ENCODE measurements at regions not wholly inside any gene's neighbourhood (a gene's known extent, or its start where the extent isn't known, plus 50 kb on each side); places are given as distances from the start of the nearest gene placed in this dataset.

GRCh38 chr13:59392328-59392727 lies 771.4 kb downstream of the DIAPH3 start:
- intact Hi-C loops (cut with DNase I) = loop anchor here in 1 of 2 donors (5.0 kb wide), 2 partner anchors 285 to 380 kb away; no protein-coding TSS in a partner anchor
- H3K27ac ChIP-seq = no peak overlapping the region

GRCh38 chr13:59394496-59394895 lies 769.2 kb downstream of the DIAPH3 start:
- ATAC-seq (no peak), DNase-seq (no peak)
- Histone ChIP-seq H3K36me3 (ENCODE audit: insufficient read depth in 1 of 2, low read depth in 1 of 2) (no peaks in the 10 kb centered on the region), H3K27me3 (ENCODE audit: insufficient read depth in 3 of 3, low read length in 2 of 3) (no peaks in the 10 kb centered on the region), H3K27ac (no peak overlapping the region), H3K4me3 (no peak overlapping the region), H3K4me1 (peaks cover 4% of the 10 kb centered on the region), H3K9me3 (no peaks in the 10 kb centered on the region)
- 78 to 84% (median 81%) methylated on average over 2 of the region's 2 CpGs for WGBS, 3 donors
- intact Hi-C loops (cut with DNase I) = loop anchor here in 1 of 2 donors (5.0 kb wide), 2 partner anchors 283 to 378 kb away; no protein-coding TSS in a partner anchor
- TF ChIP-seq, protein P1, sequence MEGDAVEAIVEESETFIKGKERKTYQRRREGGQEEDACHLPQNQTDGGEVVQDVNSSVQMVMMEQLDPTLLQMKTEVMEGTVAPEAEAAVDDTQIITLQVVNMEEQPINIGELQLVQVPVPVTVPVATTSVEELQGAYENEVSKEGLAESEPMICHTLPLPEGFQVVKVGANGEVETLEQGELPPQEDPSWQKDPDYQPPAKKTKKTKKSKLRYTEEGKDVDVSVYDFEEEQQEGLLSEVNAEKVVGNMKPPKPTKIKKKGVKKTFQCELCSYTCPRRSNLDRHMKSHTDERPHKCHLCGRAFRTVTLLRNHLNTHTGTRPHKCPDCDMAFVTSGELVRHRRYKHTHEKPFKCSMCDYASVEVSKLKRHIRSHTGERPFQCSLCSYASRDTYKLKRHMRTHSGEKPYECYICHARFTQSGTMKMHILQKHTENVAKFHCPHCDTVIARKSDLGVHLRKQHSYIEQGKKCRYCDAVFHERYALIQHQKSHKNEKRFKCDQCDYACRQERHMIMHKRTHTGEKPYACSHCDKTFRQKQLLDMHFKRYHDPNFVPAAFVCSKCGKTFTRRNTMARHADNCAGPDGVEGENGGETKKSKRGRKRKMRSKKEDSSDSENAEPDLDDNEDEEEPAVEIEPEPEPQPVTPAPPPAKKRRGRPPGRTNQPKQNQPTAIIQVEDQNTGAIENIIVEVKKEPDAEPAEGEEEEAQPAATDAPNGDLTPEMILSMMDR (IDR thresholded peaks at IDR 0.05) = no peak

More at GRCh38 chr13:59392328-59392727, 771.4 kb downstream of the DIAPH3 start:
- Histone ChIP-seq H3K4me1 (peaks cover 4% of the 10 kb centered on the region), H3K9me3 (no peaks in the 10 kb centered on the region), H3K36me3 (ENCODE audit: insufficient read depth in 1 of 2, low read depth in 1 of 2) (no peaks in the 10 kb centered on the region), H3K27me3 (ENCODE audit: insufficient read depth in 3 of 3, low read length in 2 of 3) (no peaks in the 10 kb centered on the region), H3K4me3 (no peak overlapping the region)
- ATAC-seq (no peak), DNase-seq (no peak)
- TF ChIP-seq, protein P1 (IDR thresholded peaks at IDR 0.05) = no peak

DNA sequence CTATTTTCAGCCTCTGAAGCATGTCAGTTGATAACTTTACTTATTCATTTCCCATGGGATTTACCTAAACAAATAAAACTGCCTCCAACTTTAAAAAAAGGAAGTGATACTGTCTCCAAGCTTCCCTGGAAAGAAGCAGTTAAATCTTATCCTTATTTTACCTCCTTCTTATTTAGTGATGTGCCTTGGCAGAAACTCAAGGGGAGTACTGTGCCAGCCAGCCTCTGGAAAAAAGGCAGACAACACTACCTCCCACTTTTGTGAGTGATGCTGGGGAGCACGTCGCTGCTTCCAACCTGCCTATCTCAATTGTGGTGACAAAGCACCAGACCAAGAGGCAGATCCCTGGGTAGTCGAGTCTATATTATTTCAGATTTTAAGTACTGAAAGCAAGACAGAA lies 765.6 kb downstream of the DIAPH3 start:
- no peak for ATAC-seq
- no peaks in the 10 kb centered on the region for H3K4me1 ChIP-seq
- H3K9me3 ChIP-seq = no peaks in the 10 kb centered on the region
- DNase-seq = no peak
- no peak overlapping the region for H3K4me3 ChIP-seq
- TF ChIP-seq, protein P1 (IDR thresholded peaks at IDR 0.05) = no peak
- no peaks in the 10 kb centered on the region for H3K36me3 ChIP-seq (ENCODE audit: insufficient read depth in 1 of 2, low read depth in 1 of 2)
- WGBS, 3 donors = 29 to 38% (median 35%) methylated on average over 3 of the region's 3 CpGs
- no peaks in the 10 kb centered on the region for H3K27me3 ChIP-seq (ENCODE audit: insufficient read depth in 3 of 3, low read length in 2 of 3)
- no peak overlapping the region for H3K27ac ChIP-seq
- intact Hi-C loops (cut with DNase I) = no loop called here

DNA sequence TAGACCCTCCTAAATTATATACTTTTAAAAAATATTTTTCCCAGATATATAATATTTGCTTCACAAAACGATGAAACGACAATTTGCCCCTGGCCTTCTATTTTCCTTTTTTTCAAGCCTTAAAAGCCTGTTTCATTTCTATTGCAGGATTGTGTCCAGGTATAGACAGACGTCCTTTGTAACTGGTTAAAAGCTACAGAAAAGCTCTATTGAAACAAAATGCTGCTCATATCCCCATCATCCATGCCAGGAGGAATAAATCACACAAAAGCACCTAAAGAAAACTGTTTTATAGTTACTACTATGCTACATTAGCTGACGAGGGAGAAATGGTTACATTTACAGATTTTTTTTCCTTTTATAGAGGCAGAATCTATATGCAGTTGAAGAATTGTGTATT lies 765.1 kb downstream of the DIAPH3 start:
- H3K27me3 ChIP-seq (ENCODE audit: insufficient read depth in 3 of 3, low read length in 2 of 3) = no peaks in the 10 kb centered on the region
- H3K4me1 ChIP-seq = no peaks in the 10 kb centered on the region
- H3K9me3 ChIP-seq = no peaks in the 10 kb centered on the region
- ATAC-seq (no peak), DNase-seq (no peak)
- intact Hi-C loops (cut with DNase I) = no loop called here
- H3K4me3 ChIP-seq = no peak overlapping the region
- TF ChIP-seq, protein P1 (IDR thresholded peaks at IDR 0.05) = no peak
- WGBS, 3 donors = 84 to 89% (median 88%) methylated on average over 4 of the region's 4 CpGs
- H3K36me3 ChIP-seq (ENCODE audit: insufficient read depth in 1 of 2, low read depth in 1 of 2) = no peaks in the 10 kb centered on the region
- H3K27ac ChIP-seq = no peak overlapping the region

- TF ChIP-seq, protein P1 (IDR thresholded peaks at IDR 0.05) = no peak
- intact Hi-C loops (cut with DNase I) = no loop called here
- H3K9me3 ChIP-seq = no peaks in the 10 kb centered on the region
- ATAC-seq = no peak
- no peaks in the 10 kb centered on the region for H3K27me3 ChIP-seq (ENCODE audit: insufficient read depth in 3 of 3, low read length in 2 of 3)
- no peaks in the 10 kb centered on the region for H3K4me1 ChIP-seq
- no peak overlapping the region for H3K27ac ChIP-seq
- no peak for DNase-seq
- no peaks in the 10 kb centered on the region for H3K36me3 ChIP-seq (ENCODE audit: insufficient read depth in 1 of 2, low read depth in 1 of 2)
- no peak overlapping the region for H3K4me3 ChIP-seq
Measured at GRCh38 chr13:59399513-59399912, 764.2 kb downstream of the DIAPH3 start.

All from psoas muscle (tissue), 7 donors.